Skeletal muscle tissue (tissue), 3 donors: ENCODE measurements at regions not wholly inside any gene's neighbourhood (a gene's known extent, or its start where the extent isn't known, plus 50 kb on each side); places are given as distances from the start of the nearest gene placed in this dataset.
A peak's percentile ranks its signal among the peaks of the same experiment; 100 is the strongest.

Experiments used
- H3K27ac ChIP-seq: one replicate; pipeline ENCODE4 v1.7.0; 2013; ENCODE audit warnings: mild to moderate bottlenecking, low read depth, low read length, inconsistent platforms
- H3K27me3 ChIP-seq, 3 donors: one replicate each; pipeline ENCODE4 v1.7.0; 2013; ENCODE audit warnings: low read length in 3 of 3; ENCODE audit not compliant: control insufficient read depth in 3 of 3, insufficient read depth in 3 of 3
- H3K36me3 ChIP-seq, 3 donors: one replicate each; pipeline ENCODE4 v1.7.0; 2013; ENCODE audit warnings: low read length in 3 of 3; ENCODE audit not compliant: control insufficient read depth in 3 of 3, insufficient read depth in 3 of 3
- H3K4me1 ChIP-seq, 3 donors: one replicate each; pipeline ENCODE4 v1.7.0; 2013; ENCODE audit warnings: low read length in 3 of 3, mild to moderate bottlenecking in 3 of 3; ENCODE audit not compliant: control insufficient read depth in 3 of 3, insufficient read depth in 3 of 3
- H3K4me3 ChIP-seq, 3 donors: one replicate each; pipeline ENCODE4 v1.7.0; 2013; ENCODE audit warnings: low read length in 3 of 3
- H3K9ac ChIP-seq, 3 donors: one replicate each; pipeline ENCODE4 v1.7.0; 2013; ENCODE audit warnings: low read length in 3 of 3, mild to moderate bottlenecking in 3 of 3, moderate library complexity in 2 of 3, low read depth in 1 of 3
- H3K9me3 ChIP-seq, 3 donors: one replicate each; pipeline ENCODE4 v1.7.0; 2013; ENCODE audit warnings: low read length in 3 of 3; ENCODE audit not compliant: control insufficient read depth in 3 of 3
- donor health status: Osteomylitis.

- Histone ChIP-seq H3K27ac (no peak overlapping the region), H3K9me3 (no peaks in the 10 kb centered on the region), H3K4me3 (no peak overlapping the region), H3K36me3 (no peaks in the 10 kb centered on the region), H3K27me3 (peaks cover 8 to 31% (median 9%) of the 10 kb centered on the region in 3 donors), H3K4me1 (peaks cover 2 to 12% (median 9%) of the 10 kb centered on the region in 3 donors), H3K9ac (no peak overlapping the region)
These were observed 210.8 kb downstream of the RPLP1 start for GRCh38 chr15:69663441-69663840.

- no peaks in the 10 kb centered on the region for H3K36me3 ChIP-seq
- no peaks in the 10 kb centered on the region for H3K9me3 ChIP-seq
- H3K9ac ChIP-seq, result no peak overlapping the region
- H3K4me1 ChIP-seq, result peaks cover 3 to 17% (median 15%) of the 10 kb centered on the region in 3 donors
- H3K4me3 ChIP-seq, result no peak overlapping the region
- H3K27ac ChIP-seq, result no peak overlapping the region
- peaks cover 6 to 31% (median 8%) of the 10 kb centered on the region in 3 donors for H3K27me3 ChIP-seq
These were observed 211.4 kb downstream of the RPLP1 start for GRCh38 chr15:69663982-69664381.

- Histone ChIP-seq H3K27ac (no peak overlapping the region), H3K4me3 (no peak overlapping the region), H3K36me3 (no peaks in the 10 kb centered on the region), H3K27me3 (peaks cover 6 to 31% (median 8%) of the 10 kb centered on the region in 3 donors), H3K9ac (no peak overlapping the region), H3K9me3 (no peaks in the 10 kb centered on the region), H3K4me1 (peaks cover 3 to 20% (median 19%) of the 10 kb centered on the region in 3 donors)
These were observed 212.3 kb downstream of the RPLP1 start for GRCh38 chr15:69664572-69665571.

- no peak overlapping the region for H3K27ac ChIP-seq
- peaks cover 3 to 20% (median 19%) of the 10 kb centered on the region in 3 donors for H3K4me1 ChIP-seq
- H3K9ac ChIP-seq, result no peak overlapping the region
- H3K27me3 ChIP-seq, result peaks cover 3 to 31% (median 8%) of the 10 kb centered on the region in 3 donors
- no peaks in the 10 kb centered on the region for H3K9me3 ChIP-seq
- H3K4me3 ChIP-seq, result no peak overlapping the region
- H3K36me3 ChIP-seq, result no peaks in the 10 kb centered on the region
These were observed 213.1 kb downstream of the RPLP1 start for GRCh38 chr15:69665641-69666111.

- no peaks in the 10 kb centered on the region for H3K36me3 ChIP-seq
- H3K9me3 ChIP-seq, result no peaks in the 10 kb centered on the region
- no peak overlapping the region for H3K4me3 ChIP-seq
- H3K27me3 ChIP-seq, result peaks cover 3 to 28% (median 5%) of the 10 kb centered on the region in 3 donors
- no peak overlapping the region for H3K27ac ChIP-seq
- peaks cover 3 to 20% (median 19%) of the 10 kb centered on the region in 3 donors for H3K4me1 ChIP-seq
- H3K9ac ChIP-seq, result no peak overlapping the region
These were observed 213.8 kb downstream of the RPLP1 start for GRCh38 chr15:69666441-69666882.

- no peaks in the 10 kb centered on the region for H3K36me3 ChIP-seq
- H3K4me3 ChIP-seq, result no peak overlapping the region
- H3K27me3 ChIP-seq, result peaks cover 2 to 28% (median 7%) of the 10 kb centered on the region in 3 donors
- H3K27ac ChIP-seq, result no peak overlapping the region
- no peak overlapping the region for H3K9ac ChIP-seq
- H3K9me3 ChIP-seq, result no peaks in the 10 kb centered on the region
- peaks cover 3 to 20% (median 19%) of the 10 kb centered on the region in 3 donors for H3K4me1 ChIP-seq
These were observed 214.5 kb downstream of the RPLP1 start for GRCh38 chr15:69666921-69667811.

- no peak overlapping the region for H3K27ac ChIP-seq
- peaks cover 3 to 20% (median 19%) of the 10 kb centered on the region in 3 donors for H3K4me1 ChIP-seq
- H3K27me3 ChIP-seq, result peaks cover 0 to 28% (median 8%) of the 10 kb centered on the region in 3 donors
- H3K9ac ChIP-seq, result peak overlapping the region in 1 of 3 donors; percentile 16
- H3K9me3 ChIP-seq, result no peaks in the 10 kb centered on the region
- no peak overlapping the region for H3K4me3 ChIP-seq
- no peaks in the 10 kb centered on the region for H3K36me3 ChIP-seq
These were observed 215.6 kb downstream of the RPLP1 start for GRCh38 chr15:69668039-69668705.

- Histone ChIP-seq H3K9me3 (no peaks in the 10 kb centered on the region), H3K4me3 (no peak overlapping the region), H3K9ac (peak overlapping the region in 1 of 3 donors; percentile 16), H3K36me3 (no peaks in the 10 kb centered on the region), H3K27me3 (peaks cover 0 to 22% (median 8%) of the 10 kb centered on the region in 3 donors), H3K4me1 (peaks cover 3 to 20% (median 19%) of the 10 kb centered on the region in 3 donors), H3K27ac (no peak overlapping the region)
These were observed 216.3 kb downstream of the RPLP1 start for GRCh38 chr15:69668963-69669362.

- Histone ChIP-seq H3K4me1 (peaks cover 3 to 20% (median 19%) of the 10 kb centered on the region in 3 donors), H3K4me3 (no peak overlapping the region), H3K36me3 (no peaks in the 10 kb centered on the region), H3K27ac (no peak overlapping the region), H3K9me3 (no peaks in the 10 kb centered on the region), H3K27me3 (peaks cover 0 to 17% (median 8%) of the 10 kb centered on the region in 3 donors), H3K9ac (no peak overlapping the region)
These were observed 216.8 kb downstream of the RPLP1 start for GRCh38 chr15:69669446-69669845.
